Fibroblast of skin of abdomen (primary cell): ENCODE measurements at regions not wholly inside any gene's neighbourhood (a gene's known extent, or its start where the extent isn't known, plus 50 kb on each side); places are given as distances from the start of the nearest gene placed in this dataset.
A peak's percentile ranks its signal among the peaks of the same experiment; 100 is the strongest.

ENCODE experiments used
- DNase-seq: peaks from one replicate; pipeline ENCODE4 v3.0.0-alpha.2; 2013

GRCh38 chr4:4690854-4691253 lies 149.0 kb upstream of the STX18 start:
- DNase-seq: no peak

- DNase-seq: peak; percentile 39
Observed at GRCh38 chr4:4689694-4690440, 148.0 kb upstream of the STX18 start.

- no peak for DNase-seq
Observed at GRCh38 chr4:4687935-4688727, 146.3 kb upstream of the STX18 start.

- DNase-seq: no peak
Observed at GRCh38 chr4:4687100-4687499, 145.3 kb upstream of the STX18 start.

GRCh38 chr4:4685810-4686795 lies 144.3 kb upstream of the STX18 start:
- peak; percentile 57 for DNase-seq

GRCh38 chr4:4681653-4682052 lies 139.8 kb upstream of the STX18 start:
- DNase-seq: no peak

GRCh38 chr4:4680758-4681157 lies 138.9 kb upstream of the STX18 start:
- no peak for DNase-seq

- no peak for DNase-seq
Observed at GRCh38 chr4:4680243-4680642, 138.4 kb upstream of the STX18 start.

- DNase-seq: peak; percentile 79
Observed at GRCh38 chr4:4677556-4678522, 136.0 kb upstream of the STX18 start.

- no peak for DNase-seq
Observed at GRCh38 chr4:4675641-4676040, 133.8 kb upstream of the STX18 start.

GRCh38 chr4:4675051-4675581 lies 133.3 kb upstream of the STX18 start:
- no peak for DNase-seq

- DNase-seq: no peak
Observed at GRCh38 chr4:4673070-4673469, 131.2 kb upstream of the STX18 start.

- no peak for DNase-seq
Observed at GRCh38 chr4:4672402-4672801, 130.6 kb upstream of the STX18 start.

GRCh38 chr4:4671774-4672349 lies 130.0 kb upstream of the STX18 start:
- no peak for DNase-seq

GRCh38 chr4:4670869-4671268 lies 129.0 kb upstream of the STX18 start:
- no peak for DNase-seq

GRCh38 chr4:4668355-4669210 lies 126.7 kb upstream of the STX18 start:
- no peak for DNase-seq

- DNase-seq: peak; percentile 48
Observed at GRCh38 chr4:4667622-4668081, 125.8 kb upstream of the STX18 start.

- DNase-seq: peak; percentile 85
Observed at GRCh38 chr4:4666693-4667621, 125.1 kb upstream of the STX18 start.

GRCh38 chr4:4666187-4666586 lies 124.3 kb upstream of the STX18 start:
- DNase-seq: no peak
